ENCODE measurements at regions not wholly inside any gene's neighbourhood (a gene's known extent, or its start where the extent isn't known, plus 50 kb on each side); places are given as distances from the start of the nearest gene placed in this dataset.
A peak's percentile ranks its signal among the peaks of the same experiment; 100 is the strongest.

GRCh38 chr5:158463938-158464337 lies 605.0 kb upstream of the CLINT1 start:
- Histone ChIP-seq H3K27ac (peak overlapping the region in 2 of 5 donors; percentile 25 to 37), H3K36me3 (no peaks in the 10 kb centered on the region), H3K27me3 (no peaks in the 10 kb centered on the region), H3K9me3 (no peaks in the 10 kb centered on the region), H3K4me1 (peaks cover 0 to 7% (median 1%) of the 10 kb centered on the region in 4 donors), H3K4me3 (no peak overlapping the region)
- 66 to 78% (median 75%) methylated on average over 4 of the region's 4 CpGs for WGBS, 5 donors
- intact Hi-C loops (cut with DNase I; ENCODE audit: low total_unique reads), result no loop called here
- no peak for DNase-seq
- TF ChIP-seq POLR2A (IDR thresholded peaks at IDR 0.05) (no peak), EP300 (IDR thresholded peaks at IDR 0.05) (no peak), POLR2AphosphoS5 (IDR thresholded peaks at IDR 0.05) (no peak), CTCF (IDR thresholded peaks at IDR 0.05) (no peak)

GRCh38 chr5:158463188-158463587 lies 604.2 kb upstream of the CLINT1 start:
- Histone ChIP-seq H3K36me3 (no peaks in the 10 kb centered on the region), H3K9me3 (no peaks in the 10 kb centered on the region), H3K27ac (peak overlapping the region in 3 of 5 donors; percentile 25 to 53 (median 37)), H3K4me3 (no peak overlapping the region), H3K27me3 (no peaks in the 10 kb centered on the region), H3K4me1 (peaks cover 0 to 7% (median 1%) of the 10 kb centered on the region in 4 donors)
- no peak for TF ChIP-seq EP300 (IDR thresholded peaks at IDR 0.05)
- TF ChIP-seq CTCF (IDR thresholded peaks at IDR 0.05), result no peak
- TF ChIP-seq POLR2A (IDR thresholded peaks at IDR 0.05), result no peak
- 49 to 58% (median 56%) methylated on average over 1 of the region's 1 CpG for WGBS, 5 donors
- DNase-seq, result no peak
- intact Hi-C loops (cut with DNase I; ENCODE audit: low total_unique reads), result no loop called here

- H3K4me3 ChIP-seq, result no peak overlapping the region
- peaks cover 0 to 7% (median 1%) of the 10 kb centered on the region in 4 donors for H3K4me1 ChIP-seq
- peak overlapping the region in 3 of 5 donors; percentile 37 to 53 (median 41) for H3K27ac ChIP-seq
- H3K27me3 ChIP-seq, result no peaks in the 10 kb centered on the region
- intact Hi-C loops (cut with DNase I; ENCODE audit: low total_unique reads), result no loop called here
- TF ChIP-seq POLR2A (IDR thresholded peaks at IDR 0.05) (no peak), EP300 (IDR thresholded peaks at IDR 0.05) (no peak), CTCF (IDR thresholded peaks at IDR 0.05) (no peak), POLR2AphosphoS5 (IDR thresholded peaks at IDR 0.05) (no peak)
- H3K9me3 ChIP-seq, result no peaks in the 10 kb centered on the region
- no peak for DNase-seq
- no peaks in the 10 kb centered on the region for H3K36me3 ChIP-seq
- WGBS, 5 donors, result 68 to 79% (median 71%) methylated on average over 9 of the region's 9 CpGs
These were observed 603.6 kb upstream of the CLINT1 start for GRCh38 chr5:158462349-158463114.

- WGBS, 5 donors, result 59 to 67% (median 65%) methylated on average over 4 of the region's 4 CpGs
- intact Hi-C loops (cut with DNase I; ENCODE audit: low total_unique reads), result no loop called here
- TF ChIP-seq POLR2A (IDR thresholded peaks at IDR 0.05) (no peak), POLR2AphosphoS5 (IDR thresholded peaks at IDR 0.05) (no peak), EP300 (IDR thresholded peaks at IDR 0.05) (no peak)
- no peaks in the 10 kb centered on the region for H3K9me3 ChIP-seq
- no peaks in the 10 kb centered on the region for H3K27me3 ChIP-seq
- H3K4me1 ChIP-seq, result peaks cover 0 to 7% (median 1%) of the 10 kb centered on the region in 4 donors
- H3K27ac ChIP-seq, result peak overlapping the region in 3 of 5 donors; percentile 0 to 17 (median 11)
- peak in 1 of 2 donors; percentile 84 for DNase-seq
- H3K36me3 ChIP-seq, result no peaks in the 10 kb centered on the region
- no peak overlapping the region for H3K4me3 ChIP-seq
These were observed 602.4 kb upstream of the CLINT1 start for GRCh38 chr5:158461240-158461854.
